Lower leg skin (tissue), 3 donors: ENCODE measurements at regions not wholly inside any gene's neighbourhood (a gene's known extent, or its start where the extent isn't known, plus 50 kb on each side); places are given as distances from the start of the nearest gene placed in this dataset.

Experiments used
- CTCF ChIP-seq, 3 donors: fragments of 450-650 bp; IDR thresholded peaks; one replicate each; pipeline ENCODE4 v1.5.1; 2016; ENCODE audit warnings: antibody characterized with exemption in 3 of 3, mild to moderate bottlenecking in 3 of 3, moderate library complexity in 2 of 3
- POLR2A ChIP-seq, 2 donors: fragments of 450-650 bp; IDR thresholded peaks; one replicate each; pipeline ENCODE4 v1.6.1; 2016 to 2017; ENCODE audit warnings: antibody characterized with exemption in 2 of 2, mild to moderate bottlenecking in 1 of 2, moderate library complexity in 1 of 2

GRCh38 chr2:188023035-188023434, 268.6 kb upstream of the GULP1 start:
- TF ChIP-seq CTCF (IDR thresholded peaks at IDR 0.05) (no peak), POLR2A (IDR thresholded peaks at IDR 0.05) (no peak)
